Epidermal melanocyte (primary cell): ENCODE measurements at regions not wholly inside any gene's neighbourhood (a gene's known extent, or its start where the extent isn't known, plus 50 kb on each side); places are given as distances from the start of the nearest gene placed in this dataset.
"Not testable (repeated sequence)": the region's sequence is repeated elsewhere in the genome, so short reads cannot be mapped to it uniquely, and the experiment has no call there.

Experiments used
- DNase-seq: peaks from one replicate; pipeline ENCODE4 v3.0.0; 2011; ENCODE audit warnings: low spot score; ENCODE audit not compliant: insufficient read length

GRCh38 chr1:206359377-206359776 lies 110.9 kb upstream of the IKBKE start:
- not testable (repeated sequence) for DNase-seq

- not testable (repeated sequence) for DNase-seq
Measured at GRCh38 chr1:206361978-206362543, 108.2 kb upstream of the IKBKE start.

- DNase-seq = not testable (repeated sequence)
Measured at GRCh38 chr1:206362994-206363393, 107.3 kb upstream of the IKBKE start.

GRCh38 chr1:206365271-206365670 lies 105.0 kb upstream of the IKBKE start:
- peak; percentile 17 for DNase-seq

- not testable (repeated sequence) for DNase-seq
Measured at GRCh38 chr1:206366131-206366530, 104.1 kb upstream of the IKBKE start.

GRCh38 chr1:206366772-206367171 lies 103.5 kb upstream of the IKBKE start:
- not testable (repeated sequence) for DNase-seq

- not testable (repeated sequence) for DNase-seq
Measured at GRCh38 chr1:206367955-206368622, 102.2 kb upstream of the IKBKE start.

- not testable (repeated sequence) for DNase-seq
Measured at GRCh38 chr1:206374725-206375124, 95.6 kb upstream of the IKBKE start.

- DNase-seq = not testable (repeated sequence)
Measured at GRCh38 chr1:206375552-206375951, 94.7 kb upstream of the IKBKE start.

- not testable (repeated sequence) for DNase-seq
Measured at GRCh38 chr1:206378506-206378905, 91.8 kb upstream of the IKBKE start.

- not testable (repeated sequence) for DNase-seq
Measured at GRCh38 chr1:206379245-206379644, 91.0 kb upstream of the IKBKE start.

- not testable (repeated sequence) for DNase-seq
Measured at GRCh38 chr1:206380163-206380790, 90.0 kb upstream of the IKBKE start.

- DNase-seq = not testable (repeated sequence)
Measured at GRCh38 chr1:206380791-206381610, 89.3 kb upstream of the IKBKE start.

GRCh38 chr1:206384029-206384807 lies 86.1 kb upstream of the IKBKE start:
- DNase-seq = peak; percentile 11

GRCh38 chr1:206384891-206385290 lies 85.4 kb upstream of the IKBKE start:
- not testable (repeated sequence) for DNase-seq

GRCh38 chr1:206387631-206388030 lies 82.6 kb upstream of the IKBKE start:
- not testable (repeated sequence) for DNase-seq

GRCh38 chr1:206391903-206392302 lies 78.4 kb upstream of the IKBKE start:
- not testable (repeated sequence) for DNase-seq

GRCh38 chr1:206397501-206397900 lies 72.8 kb upstream of the IKBKE start:
- not testable (repeated sequence) for DNase-seq

GRCh38 chr1:206398261-206398660 lies 72.0 kb upstream of the IKBKE start:
- not testable (repeated sequence) for DNase-seq

GRCh38 chr1:206403612-206404307 lies 66.5 kb upstream of the IKBKE start:
- not testable (repeated sequence) for DNase-seq
